ENCODE measurements at regions not wholly inside any gene's neighbourhood (a gene's known extent, or its start where the extent isn't known, plus 50 kb on each side); places are given as distances from the start of the nearest gene placed in this dataset.

GRCh38 chr6:154561750-154562149 is 51.3 kb upstream of the CNKSR3 start:
- no peak for TF ChIP-seq CTCF (IDR thresholded peaks at IDR 0.05)
- no peak for TF ChIP-seq EZH2 (IDR thresholded peaks at IDR 0.05)
- TF ChIP-seq EZH2phosphoT487 (IDR thresholded peaks at IDR 0.05): no peak

Data from neural progenitor cell (in vitro differentiated cells).